GM19099 (cell line): ENCODE measurements at regions not wholly inside any gene's neighbourhood (a gene's known extent, or its start where the extent isn't known, plus 50 kb on each side); places are given as distances from the start of the nearest gene placed in this dataset.

ENCODE experiments used
- POLR2A ChIP-seq: IDR thresholded peaks from 3 replicates; pipeline ENCODE4 v1.6.1; 2011; ENCODE audit warnings: low read depth; ENCODE audit not compliant: insufficient read length; ENCODE audit errors: extremely low read depth

- no peak for TF ChIP-seq POLR2A
Measured at GRCh38 chr20:60222497-60222896, 264.3 kb downstream of the CDH26 start.

DNA sequence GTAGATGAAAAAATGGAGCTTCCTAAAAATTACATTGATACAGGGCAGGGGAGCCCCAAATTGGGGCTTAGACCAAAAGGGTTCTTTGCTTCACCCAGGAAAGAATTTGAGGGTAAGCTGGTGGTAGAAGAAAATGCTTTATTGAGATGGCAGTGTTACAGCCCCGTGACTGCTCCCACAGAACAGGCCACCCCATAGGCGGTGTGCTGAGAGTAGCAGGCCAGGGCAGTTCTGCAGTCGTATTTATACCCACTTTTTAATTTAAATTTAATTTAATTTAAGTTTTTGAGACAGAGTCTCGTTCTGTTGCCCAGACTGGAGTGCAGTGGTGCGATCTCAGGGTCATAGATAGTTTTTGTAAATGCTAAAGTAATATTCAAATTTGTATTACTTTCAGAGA lies 265.0 kb downstream of the CDH26 start:
- TF ChIP-seq POLR2A: no peak

GRCh38 chr20:60224914-60225313 lies 266.7 kb downstream of the CDH26 start:
- no peak for TF ChIP-seq POLR2A

GRCh38 chr20:60228255-60228654 lies 270.0 kb downstream of the CDH26 start:
- no peak for TF ChIP-seq POLR2A

- TF ChIP-seq POLR2A: no peak
Measured at GRCh38 chr20:60232380-60232779, 274.2 kb downstream of the CDH26 start.

DNA sequence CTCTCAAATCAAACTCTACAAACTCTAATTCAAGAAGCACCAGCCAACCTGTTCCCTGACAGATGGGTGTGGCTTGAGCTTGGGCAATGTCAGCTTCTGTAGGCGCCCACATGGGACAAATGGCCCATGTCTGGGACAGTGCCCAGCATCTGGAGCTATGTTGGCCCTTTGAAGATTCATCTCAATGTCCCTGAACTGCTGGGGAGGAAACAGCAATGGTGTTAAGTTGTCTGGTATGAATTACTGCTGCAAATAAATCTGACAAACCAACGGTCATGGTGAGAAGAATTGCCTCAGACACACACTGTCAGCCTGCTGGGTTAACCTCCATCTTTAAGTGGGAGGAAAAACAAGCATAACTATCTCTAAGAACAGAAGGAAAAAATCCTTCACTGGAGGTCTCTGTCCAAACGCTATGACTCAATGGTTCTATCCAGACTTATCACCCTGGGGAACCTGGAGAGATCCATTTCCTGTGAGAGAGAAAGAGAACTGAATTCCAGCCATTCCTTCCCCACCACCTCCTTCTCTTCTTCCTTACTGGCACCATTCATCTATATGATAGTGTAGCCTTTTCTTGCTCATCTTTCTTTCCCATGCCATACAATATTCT lies 274.9 kb downstream of the CDH26 start:
- no peak for TF ChIP-seq POLR2A

DNA sequence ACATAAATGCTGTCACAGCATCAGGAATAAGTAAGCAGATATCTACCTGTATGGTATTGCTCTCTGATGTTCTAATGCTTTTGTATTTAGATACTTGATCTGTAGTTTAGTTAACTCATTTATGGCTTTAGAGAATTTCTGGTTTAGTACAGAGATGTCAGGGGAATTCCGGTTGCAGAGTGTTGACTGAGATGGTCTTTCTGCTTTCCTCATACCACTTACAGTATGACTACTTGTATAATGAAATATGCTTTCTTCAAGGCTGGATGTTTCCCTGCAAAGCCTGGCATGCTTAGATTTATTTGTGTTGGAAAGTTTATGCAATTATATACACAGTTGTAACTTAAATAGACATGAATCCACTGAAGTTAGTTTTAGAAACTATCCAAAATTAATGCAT lies 278.4 kb downstream of the CDH26 start:
- no peak for TF ChIP-seq POLR2A

DNA sequence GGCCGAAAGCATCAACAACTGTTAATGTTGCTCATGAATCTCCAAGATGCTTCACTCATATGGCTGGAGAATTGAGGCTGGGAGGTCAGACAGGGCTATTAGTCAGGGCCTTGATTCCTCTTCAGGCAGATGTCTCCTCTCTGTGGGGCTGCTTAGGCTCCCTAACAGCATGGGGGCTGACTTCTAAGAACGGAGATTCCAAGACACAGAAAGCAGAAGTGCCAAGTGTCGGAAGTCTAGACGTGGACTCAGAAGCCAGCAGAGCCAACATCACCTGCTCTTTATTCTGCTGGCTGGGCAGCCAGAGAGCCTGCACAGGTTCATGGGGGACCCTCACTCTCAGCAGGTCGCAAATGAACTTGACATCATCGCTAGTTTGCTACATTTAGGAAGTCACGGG lies 279.8 kb downstream of the CDH26 start:
- no peak for TF ChIP-seq POLR2A

DNA sequence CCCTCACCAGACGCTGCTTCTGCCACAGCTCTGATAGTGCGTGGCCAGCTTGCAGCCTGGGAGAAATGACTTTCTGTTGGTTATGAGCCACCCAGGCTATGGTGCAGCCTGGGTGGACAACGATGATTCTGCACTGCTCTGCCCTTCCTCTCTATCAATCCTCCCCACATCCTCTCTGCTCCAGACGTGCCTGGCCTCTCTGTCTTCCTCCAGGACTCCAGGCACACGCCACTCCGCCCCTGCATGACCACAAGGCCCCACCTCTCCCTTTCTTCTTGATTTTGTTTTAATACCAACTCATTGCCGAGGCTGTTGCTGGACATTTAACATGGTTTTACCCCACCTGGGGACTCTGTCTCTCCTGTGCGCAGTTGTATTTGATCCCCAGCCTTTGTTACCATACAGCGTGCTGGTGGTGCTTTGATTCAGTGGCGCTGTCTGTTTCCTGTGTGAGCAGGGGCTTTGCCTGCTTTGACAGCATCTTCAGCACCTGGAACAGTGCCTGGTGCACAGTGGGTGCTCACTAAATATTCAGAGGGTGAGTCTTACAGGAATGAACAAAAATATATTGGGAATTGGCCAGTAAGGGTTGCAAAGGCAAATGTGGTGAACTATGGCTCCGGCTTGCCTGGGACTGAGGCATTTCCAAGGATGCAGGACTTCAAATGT lies 280.9 kb downstream of the CDH26 start:
- no peak for TF ChIP-seq POLR2A

- no peak for TF ChIP-seq POLR2A
Measured at GRCh38 chr20:60239956-60240355, 281.7 kb downstream of the CDH26 start.

GRCh38 chr20:60240415-60240814 lies 282.2 kb downstream of the CDH26 start:
- no peak for TF ChIP-seq POLR2A

DNA sequence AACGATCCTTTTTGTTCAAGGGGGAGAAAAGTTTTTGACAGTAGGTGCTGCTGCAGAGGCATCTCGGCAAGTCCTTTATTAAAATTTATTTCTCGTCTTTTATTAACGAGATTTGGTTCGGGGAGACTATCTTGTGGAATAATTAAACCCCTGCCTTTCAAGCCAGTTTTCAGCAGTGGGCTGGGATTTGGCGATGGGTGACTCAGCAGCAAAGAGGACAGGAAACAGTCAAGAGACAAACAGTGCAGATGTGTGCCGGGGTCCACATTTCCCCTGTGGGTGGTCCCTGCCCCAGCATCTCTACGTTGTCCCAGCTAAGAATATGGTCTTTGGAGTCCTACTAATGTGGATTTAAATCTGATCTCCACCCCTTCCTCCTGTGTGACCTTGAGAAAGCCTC lies 282.8 kb downstream of the CDH26 start:
- no peak for TF ChIP-seq POLR2A

GRCh38 chr20:60242836-60243505 lies 284.7 kb downstream of the CDH26 start:
- TF ChIP-seq POLR2A: no peak

GRCh38 chr20:60244373-60245146 lies 286.3 kb downstream of the CDH26 start:
- TF ChIP-seq POLR2A: no peak

DNA sequence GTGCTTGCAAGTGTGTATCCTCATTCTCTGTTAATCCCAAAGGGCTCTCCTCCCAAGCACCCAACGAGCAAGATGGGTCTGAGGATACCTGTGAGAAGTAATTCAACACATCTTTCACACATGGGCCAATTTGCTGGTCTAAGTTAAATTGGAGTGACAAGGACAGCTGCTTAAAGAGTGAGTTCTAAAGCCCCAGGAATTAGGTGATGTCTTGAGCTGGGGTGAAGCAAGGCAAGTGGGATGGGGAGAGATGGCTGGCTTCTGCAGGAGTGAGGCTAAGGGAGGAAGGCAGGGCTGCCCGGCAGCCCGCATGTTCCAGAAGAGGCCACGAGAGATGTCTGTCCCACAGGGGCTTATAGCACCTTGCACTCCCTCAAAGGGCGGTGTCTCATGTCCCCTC lies 288.5 kb downstream of the CDH26 start:
- TF ChIP-seq POLR2A: no peak

DNA sequence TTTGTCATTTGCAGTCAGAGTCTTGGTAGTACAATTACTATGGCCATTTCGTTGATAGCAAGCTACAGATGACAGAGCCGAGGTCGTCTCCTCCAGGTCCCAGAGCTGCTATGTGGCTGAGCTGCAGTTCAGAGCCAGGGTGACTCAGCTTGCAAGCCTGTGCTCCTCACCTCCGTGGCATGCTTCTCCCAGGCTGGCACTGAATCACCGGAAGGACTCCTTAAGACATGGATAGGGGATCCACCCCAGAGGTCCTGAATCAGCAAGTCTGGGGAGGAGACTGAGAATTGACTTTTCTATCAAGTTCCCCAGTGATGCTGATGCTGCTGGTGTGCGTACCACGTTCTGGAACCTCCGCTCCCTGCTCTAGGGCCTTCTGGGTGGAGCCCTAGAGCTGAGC lies 291.2 kb downstream of the CDH26 start:
- TF ChIP-seq POLR2A: no peak

- TF ChIP-seq POLR2A: no peak
Measured at GRCh38 chr20:60250251-60250650, 292.0 kb downstream of the CDH26 start.
